ENCODE measurements at regions not wholly inside any gene's neighbourhood (a gene's known extent, or its start where the extent isn't known, plus 50 kb on each side); places are given as distances from the start of the nearest gene placed in this dataset.

- H3K4me1 ChIP-seq (ENCODE audit: insufficient read depth, low read length), result peaks cover 6% of the 10 kb centered on the region; the same call in 1 of the 2 replicates
- no peak overlapping the region for H3K27ac ChIP-seq (ENCODE audit: low read length)
- H3K36me3 ChIP-seq (ENCODE audit: insufficient read depth, low read depth, low read length), result no peaks in the 10 kb centered on the region
- H3K27me3 ChIP-seq (ENCODE audit: insufficient read depth, low read length), result no peaks in the 10 kb centered on the region
- no peaks in the 10 kb centered on the region for H3K9me3 ChIP-seq (ENCODE audit: insufficient read depth, low read depth, low read length)
- H3K4me3 ChIP-seq (ENCODE audit: low read length), result no peak overlapping the region
- no peak overlapping the region for H3K9ac ChIP-seq (ENCODE audit: low read depth, low read length)
Measured at GRCh38 chr2:64905338-64906024, 83.7 kb upstream of the SLC1A4 start.

DNA sequence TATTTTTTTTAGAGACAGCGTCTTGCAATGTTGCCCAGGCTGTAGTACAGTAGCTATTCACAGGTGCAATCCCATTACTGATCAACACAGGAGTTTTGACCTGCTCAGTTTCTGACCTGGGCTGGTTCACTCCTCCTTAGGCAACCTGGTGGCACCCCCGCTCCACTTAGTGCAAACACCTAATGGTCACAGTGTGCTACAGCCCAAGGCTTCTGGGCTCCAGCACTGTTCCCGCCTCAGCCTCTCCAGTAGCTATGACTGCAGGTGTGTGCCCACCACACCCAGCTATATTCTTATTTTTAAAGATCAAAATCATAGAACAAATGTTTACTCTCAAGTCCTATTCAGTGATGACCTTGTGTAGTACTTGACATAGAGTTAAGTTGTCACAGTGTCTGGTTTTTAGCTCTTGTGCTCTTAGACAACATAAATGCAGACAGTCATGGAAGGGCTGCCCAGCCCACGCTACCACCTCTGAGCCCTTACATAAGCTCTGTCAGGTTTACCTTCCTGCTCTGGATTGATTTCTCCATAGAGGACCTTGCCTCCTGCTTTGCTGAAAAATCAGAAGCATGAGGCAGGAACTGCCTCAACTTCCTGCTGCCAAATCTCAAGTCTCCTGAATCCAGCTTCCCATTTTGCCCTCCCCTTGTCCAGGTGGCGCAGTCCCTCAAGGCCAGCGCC lies 82.2 kb upstream of the SLC1A4 start:
- no peak overlapping the region for H3K9ac ChIP-seq (ENCODE audit: low read depth, low read length)
- no peak overlapping the region for H3K4me3 ChIP-seq (ENCODE audit: low read length)
- H3K9me3 ChIP-seq (ENCODE audit: insufficient read depth, low read depth, low read length), result no peaks in the 10 kb centered on the region
- H3K4me1 ChIP-seq (ENCODE audit: insufficient read depth, low read length), result peaks cover 6% of the 10 kb centered on the region; the same call in 1 of the 2 replicates
- H3K27ac ChIP-seq (ENCODE audit: low read length), result no peak overlapping the region
- no peaks in the 10 kb centered on the region for H3K36me3 ChIP-seq (ENCODE audit: insufficient read depth, low read depth, low read length)
- no peaks in the 10 kb centered on the region for H3K27me3 ChIP-seq (ENCODE audit: insufficient read depth, low read length)

GRCh38 chr2:64908406-64908805 lies 80.8 kb upstream of the SLC1A4 start:
- H3K9ac ChIP-seq (ENCODE audit: low read depth, low read length), result no peak overlapping the region
- no peaks in the 10 kb centered on the region for H3K9me3 ChIP-seq (ENCODE audit: insufficient read depth, low read depth, low read length)
- no peak overlapping the region for H3K4me3 ChIP-seq (ENCODE audit: low read length)
- H3K4me1 ChIP-seq (ENCODE audit: insufficient read depth, low read length), result peaks cover 6% of the 10 kb centered on the region; the same call in 1 of the 2 replicates
- no peaks in the 10 kb centered on the region for H3K36me3 ChIP-seq (ENCODE audit: insufficient read depth, low read depth, low read length)
- H3K27me3 ChIP-seq (ENCODE audit: insufficient read depth, low read length), result no peaks in the 10 kb centered on the region
- no peak overlapping the region for H3K27ac ChIP-seq (ENCODE audit: low read length)

- Histone ChIP-seq H3K27me3 (ENCODE audit: insufficient read depth, low read length) (no peaks in the 10 kb centered on the region), H3K4me1 (ENCODE audit: insufficient read depth, low read length) (peaks cover 3% of the 10 kb centered on the region; the same call in 1 of the 2 replicates), H3K4me3 (ENCODE audit: low read length) (no peak overlapping the region), H3K9me3 (ENCODE audit: insufficient read depth, low read depth, low read length) (no peaks in the 10 kb centered on the region), H3K27ac (ENCODE audit: low read length) (no peak overlapping the region), H3K9ac (ENCODE audit: low read depth, low read length) (no peak overlapping the region), H3K36me3 (ENCODE audit: insufficient read depth, low read depth, low read length) (no peaks in the 10 kb centered on the region)
Measured at GRCh38 chr2:64910523-64910922, 78.7 kb upstream of the SLC1A4 start.

- no peak overlapping the region for H3K9ac ChIP-seq (ENCODE audit: low read depth, low read length)
- H3K9me3 ChIP-seq (ENCODE audit: insufficient read depth, low read depth, low read length), result no peaks in the 10 kb centered on the region
- H3K4me1 ChIP-seq (ENCODE audit: insufficient read depth, low read length), result peaks cover 3% of the 10 kb centered on the region; the same call in 1 of the 2 replicates
- H3K36me3 ChIP-seq (ENCODE audit: insufficient read depth, low read depth, low read length), result no peaks in the 10 kb centered on the region
- no peak overlapping the region for H3K4me3 ChIP-seq (ENCODE audit: low read length)
- no peak overlapping the region for H3K27ac ChIP-seq (ENCODE audit: low read length)
- H3K27me3 ChIP-seq (ENCODE audit: insufficient read depth, low read length), result no peaks in the 10 kb centered on the region
Measured at GRCh38 chr2:64910972-64911433, 78.2 kb upstream of the SLC1A4 start.

GRCh38 chr2:64913357-64913869 lies 75.8 kb upstream of the SLC1A4 start:
- Histone ChIP-seq H3K27me3 (ENCODE audit: insufficient read depth, low read length) (no peaks in the 10 kb centered on the region), H3K4me3 (ENCODE audit: low read length) (no peak overlapping the region), H3K27ac (ENCODE audit: low read length) (no peak overlapping the region), H3K9ac (ENCODE audit: low read depth, low read length) (no peak overlapping the region), H3K4me1 (ENCODE audit: insufficient read depth, low read length) (peaks cover 3% of the 10 kb centered on the region; the same call in 1 of the 2 replicates), H3K9me3 (ENCODE audit: insufficient read depth, low read depth, low read length) (no peaks in the 10 kb centered on the region), H3K36me3 (ENCODE audit: insufficient read depth, low read depth, low read length) (no peaks in the 10 kb centered on the region)

DNA sequence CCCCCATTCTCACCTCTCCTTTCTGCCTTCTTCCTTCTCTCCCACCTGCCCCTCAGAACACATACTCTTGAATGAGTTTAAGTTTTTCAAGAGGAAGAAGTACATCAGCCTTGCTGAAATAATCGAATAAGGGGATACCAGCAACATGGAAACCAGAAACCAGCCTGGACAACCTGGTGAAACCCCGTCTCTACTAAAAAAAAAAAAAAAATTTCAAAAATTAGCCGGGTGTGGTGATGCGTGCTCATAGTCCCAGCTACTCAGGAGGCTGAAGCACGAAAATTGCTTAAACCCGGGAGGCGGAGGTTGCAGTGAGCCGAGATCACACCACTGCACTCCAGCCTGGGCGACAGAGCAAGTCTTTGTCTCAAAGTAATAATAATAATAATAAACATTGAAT lies 75.0 kb upstream of the SLC1A4 start:
- Histone ChIP-seq H3K36me3 (ENCODE audit: insufficient read depth, low read depth, low read length) (no peaks in the 10 kb centered on the region), H3K9me3 (ENCODE audit: insufficient read depth, low read depth, low read length) (no peaks in the 10 kb centered on the region), H3K27ac (ENCODE audit: low read length) (no peak overlapping the region), H3K27me3 (ENCODE audit: insufficient read depth, low read length) (peaks cover 5% of the 10 kb centered on the region; the same call in 1 of the 2 replicates), H3K4me3 (ENCODE audit: low read length) (no peak overlapping the region), H3K4me1 (ENCODE audit: insufficient read depth, low read length) (peaks cover 7% of the 10 kb centered on the region; the same call in 1 of the 2 replicates), H3K9ac (ENCODE audit: low read depth, low read length) (no peak overlapping the region)

GRCh38 chr2:64914735-64915509 lies 74.3 kb upstream of the SLC1A4 start:
- Histone ChIP-seq H3K27me3 (ENCODE audit: insufficient read depth, low read length) (peaks cover 11% of the 10 kb centered on the region; the same call in 1 of the 2 replicates), H3K27ac (ENCODE audit: low read length) (no peak overlapping the region), H3K9me3 (ENCODE audit: insufficient read depth, low read depth, low read length) (no peaks in the 10 kb centered on the region), H3K4me1 (ENCODE audit: insufficient read depth, low read length) (peaks cover 7% of the 10 kb centered on the region; the same call in 1 of the 2 replicates), H3K36me3 (ENCODE audit: insufficient read depth, low read depth, low read length) (no peaks in the 10 kb centered on the region), H3K4me3 (ENCODE audit: low read length) (no peak overlapping the region), H3K9ac (ENCODE audit: low read depth, low read length) (no peak overlapping the region)

GRCh38 chr2:64915510-64915900 lies 73.7 kb upstream of the SLC1A4 start:
- no peak overlapping the region for H3K9ac ChIP-seq (ENCODE audit: low read depth, low read length)
- H3K4me1 ChIP-seq (ENCODE audit: insufficient read depth, low read length), result peaks cover 7% of the 10 kb centered on the region; the same call in 1 of the 2 replicates
- no peaks in the 10 kb centered on the region for H3K36me3 ChIP-seq (ENCODE audit: insufficient read depth, low read depth, low read length)
- H3K27ac ChIP-seq (ENCODE audit: low read length), result no peak overlapping the region
- peaks cover 11% of the 10 kb centered on the region; the same call in 1 of the 2 replicates for H3K27me3 ChIP-seq (ENCODE audit: insufficient read depth, low read length)
- H3K4me3 ChIP-seq (ENCODE audit: low read length), result no peak overlapping the region
- no peaks in the 10 kb centered on the region for H3K9me3 ChIP-seq (ENCODE audit: insufficient read depth, low read depth, low read length)

GRCh38 chr2:64918220-64918886 lies 70.8 kb upstream of the SLC1A4 start:
- no peaks in the 10 kb centered on the region for H3K9me3 ChIP-seq (ENCODE audit: insufficient read depth, low read depth, low read length)
- H3K9ac ChIP-seq (ENCODE audit: low read depth, low read length), result peak overlapping the region; percentile 76; the same call in 1 of the 2 replicates
- H3K27me3 ChIP-seq (ENCODE audit: insufficient read depth, low read length), result peaks cover 11% of the 10 kb centered on the region; the same call in 1 of the 2 replicates
- no peak overlapping the region for H3K27ac ChIP-seq (ENCODE audit: low read length)
- H3K4me3 ChIP-seq (ENCODE audit: low read length), result peak overlapping the region; percentile 80
- no peaks in the 10 kb centered on the region for H3K36me3 ChIP-seq (ENCODE audit: insufficient read depth, low read depth, low read length)
- peaks cover 7% of the 10 kb centered on the region; the same call in 1 of the 2 replicates for H3K4me1 ChIP-seq (ENCODE audit: insufficient read depth, low read length)

- Histone ChIP-seq H3K4me3 (ENCODE audit: low read length) (no peak overlapping the region), H3K4me1 (ENCODE audit: insufficient read depth, low read length) (peaks cover 4% of the 10 kb centered on the region; the same call in 1 of the 2 replicates), H3K9ac (ENCODE audit: low read depth, low read length) (no peak overlapping the region), H3K27ac (ENCODE audit: low read length) (no peak overlapping the region), H3K27me3 (ENCODE audit: insufficient read depth, low read length) (peaks cover 11% of the 10 kb centered on the region; the same call in 1 of the 2 replicates), H3K36me3 (ENCODE audit: insufficient read depth, low read depth, low read length) (no peaks in the 10 kb centered on the region), H3K9me3 (ENCODE audit: insufficient read depth, low read depth, low read length) (no peaks in the 10 kb centered on the region)
Measured at GRCh38 chr2:64919261-64919660, 69.9 kb upstream of the SLC1A4 start.

All from iPS-20b (cell line).